Heart left ventricle (tissue), 13 donors: ENCODE measurements at regions not wholly inside any gene's neighbourhood (a gene's known extent, or its start where the extent isn't known, plus 50 kb on each side); places are given as distances from the start of the nearest gene placed in this dataset.

Experiments
- POLR2A ChIP-seq, 2 donors: fragments of 450-650 bp; IDR thresholded peaks; one replicate each; pipeline ENCODE4 v1.6.1; 2017; ENCODE audit warnings: antibody characterized with exemption in 2 of 2, mild to moderate bottlenecking in 2 of 2, moderate library complexity in 2 of 2
- TF ChIP-seq, protein P1 (sequence below), 12 donors: fragments of 200-600 bp; sonication (generic) in 4 of 12; IDR thresholded peaks; one replicate each; pipeline versions ENCODE4 v1.5.0 to v1.8.0; 2018 to 2022; ENCODE audit warnings: antibody characterized with exemption in 12 of 12, mild to moderate bottlenecking in 5 of 12
- donor health status: ischemic (EF 13 %, LVEDD 7.1; RV severe dilation, severe dysfunction).
- donor health status: DM: no; HTN: yes; CAD: no.
- donor health status: DM: no; HTN: no; CAD: no.
- donor health status: ischemic (EF 25% LVEDD 6.9; RV normal size, moderate dysfunction).
- donor health status: ischemic (EF 25% LVEDD 5.7; RV mildly dilated, moderate dysfunction).
- donor health status: ischemic (EF 35%, LVEDD 5.7; RV mildly dilated, moderate dysfunction).
- donor health status: nonischemic (EF 11% LVEDD 7.7; RV severe dilation, severe dysfunction).
- donor health status: DM: yes; HTN: yes; CAD: no.
- donor health status: PGD.
- donor health status: ischemic (EF 29% LVEDD 5.4; RV normal size, mild dysfunction).
- donor health status: nonischemic (EF 23%, LVEDD 6.1; RV moderate dilation, normal function).

DNA sequence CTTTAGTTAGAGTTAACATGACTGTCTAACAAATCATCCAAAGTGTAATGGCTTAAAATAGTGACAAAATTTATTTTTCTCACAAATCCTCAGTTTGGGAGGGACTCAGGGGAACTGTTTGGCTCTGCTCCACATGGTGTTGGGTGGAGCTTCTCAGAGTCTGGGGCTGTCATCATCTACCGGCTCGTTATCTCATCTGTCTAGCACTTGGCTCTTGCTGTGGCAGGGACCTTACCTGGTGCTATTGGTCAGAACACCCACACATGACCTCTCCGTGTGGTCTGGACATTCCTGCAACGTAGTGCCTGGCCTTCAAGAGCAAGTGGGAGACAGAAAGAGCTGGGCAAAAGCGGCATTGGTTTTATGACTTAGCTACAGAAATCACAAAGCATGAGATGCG, 866.9 kb upstream of the FRG1 start:
- TF ChIP-seq, protein P1, sequence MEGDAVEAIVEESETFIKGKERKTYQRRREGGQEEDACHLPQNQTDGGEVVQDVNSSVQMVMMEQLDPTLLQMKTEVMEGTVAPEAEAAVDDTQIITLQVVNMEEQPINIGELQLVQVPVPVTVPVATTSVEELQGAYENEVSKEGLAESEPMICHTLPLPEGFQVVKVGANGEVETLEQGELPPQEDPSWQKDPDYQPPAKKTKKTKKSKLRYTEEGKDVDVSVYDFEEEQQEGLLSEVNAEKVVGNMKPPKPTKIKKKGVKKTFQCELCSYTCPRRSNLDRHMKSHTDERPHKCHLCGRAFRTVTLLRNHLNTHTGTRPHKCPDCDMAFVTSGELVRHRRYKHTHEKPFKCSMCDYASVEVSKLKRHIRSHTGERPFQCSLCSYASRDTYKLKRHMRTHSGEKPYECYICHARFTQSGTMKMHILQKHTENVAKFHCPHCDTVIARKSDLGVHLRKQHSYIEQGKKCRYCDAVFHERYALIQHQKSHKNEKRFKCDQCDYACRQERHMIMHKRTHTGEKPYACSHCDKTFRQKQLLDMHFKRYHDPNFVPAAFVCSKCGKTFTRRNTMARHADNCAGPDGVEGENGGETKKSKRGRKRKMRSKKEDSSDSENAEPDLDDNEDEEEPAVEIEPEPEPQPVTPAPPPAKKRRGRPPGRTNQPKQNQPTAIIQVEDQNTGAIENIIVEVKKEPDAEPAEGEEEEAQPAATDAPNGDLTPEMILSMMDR (IDR thresholded peaks at IDR 0.05), result no peak
- TF ChIP-seq POLR2A (IDR thresholded peaks at IDR 0.05), result no peak
